ENCODE measurements at regions not wholly inside any gene's neighbourhood (a gene's known extent, or its start where the extent isn't known, plus 50 kb on each side); places are given as distances from the start of the nearest gene placed in this dataset.

DNA sequence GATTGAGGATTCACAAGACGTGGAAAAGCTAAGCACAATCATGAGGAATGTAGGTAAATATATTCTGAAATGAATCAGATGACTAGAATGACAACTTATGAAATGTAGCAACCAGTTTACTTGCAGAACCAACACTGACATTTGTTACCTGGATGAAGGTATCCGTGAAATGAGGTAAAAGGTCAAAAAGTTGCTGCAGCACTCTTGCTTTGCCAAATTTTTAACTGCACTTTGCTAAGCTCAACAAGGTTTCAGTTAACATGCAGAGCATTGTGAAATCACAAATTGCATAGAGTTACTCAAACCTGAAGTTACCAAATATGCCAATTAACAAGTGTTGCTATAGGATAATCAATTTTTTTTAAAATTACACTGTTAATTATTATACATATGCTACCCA is 1280.1 kb downstream of the KCNT2 start:
- no peak for DNase-seq

DNA sequence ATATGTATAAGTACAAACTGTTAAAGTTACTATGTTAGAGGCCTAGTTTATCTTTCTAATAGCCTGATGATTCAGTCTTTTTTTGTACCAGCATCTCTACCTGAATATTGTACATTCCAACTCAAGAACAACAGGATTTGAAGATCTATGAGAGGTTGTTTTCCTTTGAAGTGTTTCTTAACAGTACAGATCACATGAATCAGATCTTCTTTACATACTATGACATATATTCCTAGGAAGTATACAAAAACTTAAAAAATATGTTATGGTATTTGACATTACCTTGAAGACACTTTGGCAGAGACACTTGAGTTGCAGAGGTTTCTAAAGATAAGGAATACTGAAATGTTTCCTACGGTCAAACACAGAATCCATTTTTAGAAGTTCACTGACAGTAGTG is 1280.9 kb downstream of the KCNT2 start:
- DNase-seq: no peak

GRCh38 chr1:195326325-195326724 is 1281.9 kb downstream of the KCNT2 start:
- DNase-seq: no peak

GRCh38 chr1:195325181-195325580 is 1283.1 kb downstream of the KCNT2 start:
- no peak for DNase-seq

DNA sequence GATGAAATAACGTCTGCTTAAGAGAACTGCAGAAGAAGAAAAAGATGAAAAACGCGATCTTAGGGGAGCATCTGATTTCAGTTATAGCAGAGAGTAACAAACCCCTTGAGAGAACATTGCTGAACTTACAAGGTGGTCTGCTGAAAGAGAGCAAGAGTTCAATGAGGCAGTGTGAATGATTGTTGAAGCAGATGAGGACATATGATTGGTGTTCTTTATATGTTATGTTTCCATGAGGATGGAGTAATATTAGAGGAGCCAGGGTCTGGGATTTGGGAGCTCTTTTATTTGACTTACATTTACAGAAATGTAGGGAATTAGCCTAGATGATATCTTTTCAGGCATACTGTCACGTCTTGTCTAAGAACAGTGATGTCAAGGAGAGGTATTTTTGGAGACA is 1302.0 kb downstream of the KCNT2 start:
- no peak for DNase-seq

DNA sequence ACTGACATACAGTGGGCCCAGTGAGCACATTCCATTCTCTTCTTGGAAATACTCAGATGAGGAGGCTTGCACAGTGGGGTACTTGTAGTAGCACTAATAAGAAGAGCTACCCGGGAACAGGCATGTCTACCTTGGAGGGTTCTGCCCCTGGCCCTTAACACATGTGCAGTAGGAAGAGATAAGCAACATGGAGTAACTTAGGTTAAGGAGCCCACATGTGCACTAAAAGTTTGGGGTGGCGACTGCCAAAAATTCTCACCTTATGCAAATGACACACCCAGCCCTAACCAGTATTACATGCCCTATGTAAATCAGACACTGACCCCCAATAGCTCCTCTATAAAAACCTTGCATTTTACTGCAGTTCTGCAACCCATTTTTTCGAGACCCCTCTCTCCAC is 1313.3 kb downstream of the KCNT2 start:
- DNase-seq: no peak

GRCh38 chr1:195278644-195279043 is 1329.6 kb downstream of the KCNT2 start:
- DNase-seq: no peak

GRCh38 chr1:195275710-195276109 is 1332.5 kb downstream of the KCNT2 start:
- DNase-seq: no peak

DNA sequence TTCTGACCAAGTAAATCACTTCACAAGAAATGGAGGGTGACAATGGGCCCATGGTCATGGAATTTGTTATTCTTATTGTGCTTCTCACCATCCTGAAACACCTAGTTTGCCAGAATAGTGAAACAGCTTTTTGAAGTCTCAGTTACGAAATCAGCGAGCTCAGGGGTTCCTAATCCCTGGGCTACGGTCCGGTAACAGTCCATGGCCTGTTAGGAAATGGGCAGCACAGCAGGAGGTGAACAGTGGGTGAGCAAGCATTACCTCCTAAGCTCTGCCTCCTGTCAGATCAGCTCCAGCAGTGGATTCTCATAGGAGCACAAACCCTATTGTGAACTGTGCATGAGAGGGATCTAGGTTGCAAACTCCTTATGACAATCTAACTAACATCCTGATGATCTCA is 1356.3 kb downstream of the KCNT2 start:
- DNase-seq: no peak

GRCh38 chr1:195243492-195243891 is 1364.7 kb downstream of the KCNT2 start:
- no peak for DNase-seq

DNA sequence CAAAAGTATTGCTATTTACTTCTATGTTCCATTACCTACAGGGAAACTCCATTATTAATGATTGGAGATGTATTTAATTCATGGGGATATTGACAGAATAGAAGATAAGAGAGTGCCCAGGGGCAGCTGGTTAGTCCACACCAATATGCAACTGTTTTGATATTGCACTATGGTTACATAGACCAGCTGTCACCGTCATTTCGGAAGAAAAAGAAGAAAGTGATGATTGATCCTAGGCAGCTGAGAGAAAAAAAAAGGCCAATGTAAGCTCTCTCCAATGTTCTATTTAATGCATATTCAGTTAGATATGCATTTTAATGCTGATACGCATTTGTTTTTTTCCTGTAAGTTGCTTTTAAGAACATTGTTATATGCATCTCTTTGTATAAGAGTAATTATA is 1367.2 kb downstream of the KCNT2 start:
- DNase-seq: no peak

GRCh38 chr1:195238313-195238712 is 1369.9 kb downstream of the KCNT2 start:
- DNase-seq: no peak

DNA sequence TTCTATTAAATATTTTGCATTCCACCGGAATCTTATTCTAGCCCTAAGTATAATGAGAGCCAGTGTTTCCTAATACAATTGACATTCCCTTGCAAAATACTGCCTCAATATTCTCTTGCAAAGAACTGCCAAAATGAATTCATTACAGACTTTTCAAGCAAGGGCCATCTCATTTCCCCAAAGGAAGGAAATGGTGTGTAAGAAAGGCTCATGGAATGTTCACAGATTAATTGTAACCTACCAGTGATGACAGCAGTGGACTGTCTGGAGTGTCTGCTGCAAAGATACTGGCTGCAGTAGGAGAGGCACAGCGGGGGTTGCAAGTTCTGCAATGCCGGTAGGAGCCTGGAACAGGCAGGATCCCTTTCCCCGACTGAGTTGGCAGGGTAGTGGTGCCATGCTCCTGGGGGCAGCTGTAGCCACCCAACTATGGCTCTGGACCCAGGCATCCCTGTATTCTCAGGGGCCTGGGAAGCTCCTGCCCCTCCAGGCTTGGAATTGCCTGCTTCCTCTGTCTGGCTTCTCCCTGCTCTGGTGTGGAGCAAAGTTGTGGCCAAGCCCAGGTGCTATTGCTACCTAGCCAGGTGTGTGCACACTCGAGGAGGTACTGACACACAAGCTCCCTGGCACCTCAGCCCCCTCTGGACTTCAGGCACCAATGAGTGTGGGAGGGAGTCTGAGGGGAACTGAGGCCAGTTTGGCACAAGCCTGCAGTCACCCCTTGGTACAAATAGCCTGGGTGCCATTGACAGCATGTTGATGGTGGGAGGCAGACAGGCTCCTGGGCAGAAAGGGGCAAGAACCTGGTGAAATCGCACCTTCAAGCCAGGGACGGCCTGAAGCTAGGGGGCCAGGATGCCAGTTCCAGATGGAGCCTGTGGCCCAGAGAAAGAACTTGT is 1371.0 kb downstream of the KCNT2 start:
- no peak for DNase-seq

- no peak for DNase-seq
These were observed 1389.6 kb downstream of the KCNT2 start for GRCh38 chr1:195218428-195219212.

DNA sequence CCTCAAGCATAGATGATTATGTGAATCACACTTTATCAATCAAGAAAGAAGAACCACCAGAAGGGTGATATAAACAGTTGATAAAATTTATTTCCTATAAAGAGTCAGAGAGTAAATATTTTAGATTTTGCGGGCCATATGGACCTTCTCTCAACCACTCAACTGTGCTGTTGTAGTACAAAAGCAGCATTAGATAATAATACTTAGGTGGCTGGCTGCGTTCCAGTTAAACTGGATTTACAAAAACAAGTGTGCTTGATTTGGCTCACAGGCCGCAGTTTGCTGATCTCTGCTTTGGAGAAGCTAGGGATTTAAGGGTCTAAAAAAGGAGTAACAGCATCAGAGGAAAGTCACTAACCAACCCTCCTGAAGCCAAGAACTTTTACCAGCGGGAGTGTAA is 1406.0 kb downstream of the KCNT2 start:
- no peak for DNase-seq

DNA sequence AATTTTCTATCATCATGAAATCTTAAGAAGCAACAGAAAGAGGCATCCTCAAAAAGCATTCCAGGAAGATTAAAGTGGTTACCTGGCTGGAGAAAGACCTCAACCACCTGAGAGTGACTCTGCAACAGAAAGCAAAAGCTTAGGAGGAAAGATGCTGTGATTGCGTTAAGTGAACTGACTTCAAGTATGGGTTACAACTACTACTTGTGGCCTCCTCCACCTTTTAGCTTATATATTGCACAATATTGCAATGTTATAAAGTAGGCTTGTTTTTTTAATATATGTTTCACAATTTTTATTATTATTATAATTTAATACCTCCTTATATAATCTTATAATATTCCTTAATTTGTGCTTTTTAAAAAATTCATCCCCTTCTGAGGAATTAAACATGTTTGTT is 1407.5 kb downstream of the KCNT2 start:
- no peak for DNase-seq

DNA sequence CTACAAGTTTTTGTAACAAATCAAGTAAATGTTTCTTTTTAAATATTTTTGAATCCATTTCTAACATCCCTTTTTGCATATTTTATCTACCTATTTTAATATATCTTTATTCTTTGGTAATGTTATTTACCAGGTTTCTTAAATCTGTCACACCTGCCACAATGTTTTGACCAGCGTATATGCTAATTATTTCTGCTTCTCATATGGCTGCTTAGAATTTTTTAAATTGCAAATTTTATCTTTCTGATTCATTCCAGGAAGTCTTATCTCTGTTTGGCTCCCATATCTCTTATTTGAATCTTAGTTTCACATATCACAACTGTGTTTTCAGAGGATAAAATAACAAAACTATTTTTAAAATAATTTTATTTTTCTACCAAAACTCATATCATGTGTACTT is 1411.1 kb downstream of the KCNT2 start:
- no peak for DNase-seq

GRCh38 chr1:195195423-195196057 is 1412.7 kb downstream of the KCNT2 start:
- no peak for DNase-seq

GRCh38 chr1:195193134-195193533 is 1415.1 kb downstream of the KCNT2 start:
- no peak for DNase-seq

GRCh38 chr1:195188821-195189220 is 1419.4 kb downstream of the KCNT2 start:
- peak; percentile 60 for DNase-seq

DNA sequence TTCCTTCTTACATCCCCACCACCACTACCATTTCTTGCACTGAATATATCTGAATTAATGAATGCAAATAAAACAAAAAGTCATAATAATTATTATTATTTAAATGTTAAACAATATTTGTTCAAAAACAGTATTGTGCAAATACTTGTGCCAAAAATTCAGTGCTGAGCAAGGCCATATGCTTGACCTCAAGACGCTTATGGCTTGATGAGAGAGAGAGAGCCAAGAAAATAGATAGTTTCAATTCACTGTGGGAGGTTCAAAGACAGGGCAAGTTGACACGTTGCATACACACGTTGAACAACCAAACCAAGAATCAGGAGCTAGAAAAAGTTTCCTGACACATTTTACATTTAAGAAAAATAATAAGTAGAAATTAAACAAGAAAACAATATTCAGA is 1421.7 kb downstream of the KCNT2 start:
- DNase-seq: no peak

- no peak for DNase-seq
These were observed 1422.5 kb downstream of the KCNT2 start for GRCh38 chr1:195185736-195186135.

- no peak for DNase-seq
These were observed 1422.9 kb downstream of the KCNT2 start for GRCh38 chr1:195185321-195185720.

DNA sequence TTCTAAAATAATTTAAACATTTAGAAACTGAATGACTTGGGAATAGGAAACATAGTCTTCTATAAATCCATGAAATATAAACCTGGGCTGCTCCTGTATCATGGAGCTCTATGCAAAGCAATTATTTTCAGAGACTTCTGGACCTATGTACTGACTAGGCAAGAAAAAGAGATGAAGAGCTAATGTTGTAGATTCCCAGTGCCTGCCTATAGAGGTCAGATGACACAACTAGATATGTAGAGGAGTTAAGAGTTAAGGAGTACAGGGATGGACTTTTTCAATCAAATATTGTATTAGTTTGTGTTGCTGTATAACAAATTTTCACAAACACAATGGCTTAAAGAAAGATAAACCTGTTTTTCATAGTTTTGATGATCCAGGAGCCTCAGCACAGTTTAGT is 1434.5 kb downstream of the KCNT2 start:
- DNase-seq: no peak
